ENCODE measurements at regions not wholly inside any gene's neighbourhood (a gene's known extent, or its start where the extent isn't known, plus 50 kb on each side); places are given as distances from the start of the nearest gene placed in this dataset.

DNA sequence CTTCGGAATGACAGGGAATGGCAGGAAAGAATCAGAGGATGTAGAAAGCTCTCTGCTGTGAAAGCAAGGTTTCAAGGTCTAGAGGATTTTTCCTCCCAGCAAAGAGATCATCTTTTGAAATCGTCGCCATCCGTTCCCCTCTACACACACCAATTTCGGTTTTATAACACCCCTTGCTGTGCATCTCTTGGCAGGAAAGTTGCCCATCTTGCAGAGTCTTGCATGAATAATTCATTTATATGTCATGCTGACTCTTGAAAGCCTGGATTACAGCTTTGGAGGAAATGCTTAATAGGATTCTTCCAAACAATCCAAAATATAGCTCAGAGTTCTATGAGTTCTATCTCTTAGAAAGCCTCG, 262.7 kb downstream of the CHL1 start:
- H3K9me3 Mint-ChIP-seq = peaks cover 3% of the 10 kb centered on the region
- H3K4me1 Mint-ChIP-seq (ENCODE audit: low read depth) = no peaks in the 10 kb centered on the region
- CTCF ChIA-PET = interaction anchor here (0.9 kb wide), 1 partner anchor 9 kb away, joined by 7 read pairs; no protein-coding TSS in a partner anchor
- DNase-seq = no peak
- H3K27ac Mint-ChIP-seq = no peak overlapping the region
- intact Hi-C loops (cut with micrococcal nuclease) = no loop called here
- H3K36me3 Mint-ChIP-seq (ENCODE audit: low read depth) = no peaks in the 10 kb centered on the region
- H3K4me3 Mint-ChIP-seq = no peak overlapping the region
- no peaks in the 10 kb centered on the region for H3K27me3 Mint-ChIP-seq (ENCODE audit: low read depth)

DNA sequence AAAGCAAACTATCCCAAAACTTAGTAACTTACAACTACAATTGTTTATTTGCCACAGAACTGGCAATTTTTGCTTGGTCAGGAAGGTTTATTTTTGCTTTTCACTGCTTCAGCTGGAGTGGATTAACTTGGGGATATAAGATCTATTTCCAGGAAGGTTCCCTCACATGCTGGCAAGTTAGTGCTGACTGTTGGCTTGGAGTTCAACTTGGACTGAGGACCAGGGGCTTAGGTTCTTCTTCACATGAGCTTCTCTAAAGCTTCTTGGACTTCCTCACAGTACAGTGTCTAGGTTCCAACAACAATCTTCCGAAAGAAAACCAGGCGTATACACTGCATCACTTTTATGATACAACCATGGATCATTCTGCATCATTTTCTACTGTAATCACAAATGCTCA, 264.4 kb downstream of the CHL1 start:
- no peak overlapping the region for H3K4me3 Mint-ChIP-seq

DNA sequence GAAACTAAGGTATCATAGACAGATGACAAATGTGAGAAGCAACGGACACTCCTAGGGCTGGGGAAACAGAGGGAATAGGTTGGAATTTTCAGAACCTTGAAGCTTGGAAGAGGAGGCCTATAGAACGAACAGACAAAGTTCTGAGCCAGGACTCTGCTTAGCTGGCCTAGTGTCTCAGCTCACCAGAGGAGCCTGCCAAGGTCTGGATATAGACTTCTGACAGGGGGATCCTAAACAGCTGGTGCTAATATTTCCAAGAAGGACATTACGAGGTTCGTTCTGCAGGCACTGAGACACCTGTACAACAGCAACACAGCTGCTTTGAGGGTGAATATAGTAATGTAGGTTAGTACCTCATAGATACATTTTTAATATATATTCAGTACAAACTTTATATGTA, 266.3 kb downstream of the CHL1 start:
- CTCF ChIA-PET = no interaction called here

More for the DNA sequence above, 264.4 kb downstream of the CHL1 start:
- no peak for DNase-seq
- H3K27ac Mint-ChIP-seq = no peak overlapping the region
- no peaks in the 10 kb centered on the region for H3K36me3 Mint-ChIP-seq (ENCODE audit: low read depth)
- intact Hi-C loops (cut with micrococcal nuclease) = no loop called here
- CTCF ChIA-PET = no interaction called here
- no peaks in the 10 kb centered on the region for H3K27me3 Mint-ChIP-seq (ENCODE audit: low read depth)
- H3K4me1 Mint-ChIP-seq (ENCODE audit: low read depth) = no peaks in the 10 kb centered on the region
- peaks cover 3% of the 10 kb centered on the region for H3K9me3 Mint-ChIP-seq

DNA sequence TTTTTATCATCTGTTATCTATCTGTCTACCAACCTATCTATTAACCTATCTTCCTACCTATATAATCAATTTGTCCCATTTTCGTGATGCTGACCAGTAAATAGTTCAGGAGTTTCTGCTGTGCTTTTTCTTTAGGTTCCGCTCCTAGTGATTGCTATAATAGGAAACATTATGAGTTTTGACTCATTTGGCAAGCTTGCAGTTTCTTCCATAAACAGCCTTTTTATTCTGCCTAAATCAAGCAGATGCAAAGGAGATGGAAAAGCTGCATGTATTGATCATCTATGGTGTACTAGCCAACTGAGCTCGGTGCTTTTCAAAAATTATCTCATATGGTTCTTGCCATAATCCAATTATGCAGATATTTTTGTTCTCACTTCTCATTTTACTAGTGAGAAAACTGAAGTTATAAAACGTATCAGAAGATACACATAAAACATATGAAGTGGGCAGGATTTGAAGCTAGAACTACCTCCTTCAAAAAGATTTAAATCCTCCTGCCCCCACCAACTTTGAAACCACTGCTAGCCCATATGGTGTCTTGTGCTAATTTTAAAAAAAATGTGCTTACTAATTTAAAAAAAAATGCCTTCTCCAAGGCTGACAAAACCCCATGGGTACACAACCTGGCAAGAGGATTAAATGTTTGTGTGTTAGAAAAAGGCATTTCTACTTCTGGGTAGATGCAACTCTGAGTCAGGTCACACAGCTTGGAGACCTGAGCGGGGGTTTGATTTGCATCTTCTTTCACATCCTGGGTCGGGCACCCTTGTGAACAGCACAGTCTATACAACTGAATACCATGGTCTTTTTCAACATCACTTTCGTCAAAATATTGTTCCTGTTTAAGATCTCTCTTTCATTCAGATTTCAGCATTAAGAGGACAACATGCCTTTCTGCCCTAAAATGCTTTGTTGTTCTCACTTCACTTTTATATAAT, 267.0 kb downstream of the CHL1 start:
- H3K27ac Mint-ChIP-seq = no peak overlapping the region
- intact Hi-C loops (cut with micrococcal nuclease) = no loop called here
- H3K36me3 Mint-ChIP-seq (ENCODE audit: low read depth) = no peaks in the 10 kb centered on the region
- no peaks in the 10 kb centered on the region for H3K4me1 Mint-ChIP-seq (ENCODE audit: low read depth)
- H3K9me3 Mint-ChIP-seq = peaks cover 5% of the 10 kb centered on the region
- no peak for DNase-seq
- CTCF ChIA-PET = no interaction called here
- H3K27me3 Mint-ChIP-seq (ENCODE audit: low read depth) = no peaks in the 10 kb centered on the region
- no peak overlapping the region for H3K4me3 Mint-ChIP-seq

More for the DNA sequence above, 266.3 kb downstream of the CHL1 start:
- Mint-ChIP-seq H3K4me3 (no peak overlapping the region), H3K9me3 (peaks cover 3% of the 10 kb centered on the region), H3K36me3 (ENCODE audit: low read depth) (no peaks in the 10 kb centered on the region), H3K27ac (no peak overlapping the region), H3K27me3 (ENCODE audit: low read depth) (no peaks in the 10 kb centered on the region), H3K4me1 (ENCODE audit: low read depth) (no peaks in the 10 kb centered on the region)
- DNase-seq = no peak
- intact Hi-C loops (cut with micrococcal nuclease) = no loop called here

DNA sequence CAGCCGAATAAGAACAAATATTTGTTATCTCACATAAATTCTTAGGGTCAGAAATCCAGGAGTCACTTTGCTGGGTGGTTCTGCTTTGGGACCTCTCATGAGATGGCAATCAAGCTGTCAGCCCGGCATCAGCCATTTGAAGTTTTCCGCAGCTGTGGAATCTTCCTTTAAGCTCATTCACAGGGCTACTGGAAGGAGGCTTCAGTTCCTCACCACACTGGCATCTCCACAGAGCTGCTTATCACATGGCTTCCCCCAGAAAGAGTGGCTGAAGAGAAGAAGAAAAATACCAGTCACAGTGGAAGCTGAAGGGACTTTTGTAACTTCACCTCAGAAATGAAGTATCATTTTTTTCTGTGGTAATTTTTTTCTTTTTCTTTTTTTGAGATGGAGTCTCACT, 267.7 kb downstream of the CHL1 start:
- Mint-ChIP-seq H3K9me3 (peaks cover 6% of the 10 kb centered on the region), H3K4me3 (no peak overlapping the region), H3K4me1 (ENCODE audit: low read depth) (no peaks in the 10 kb centered on the region), H3K27me3 (ENCODE audit: low read depth) (no peaks in the 10 kb centered on the region), H3K36me3 (ENCODE audit: low read depth) (no peaks in the 10 kb centered on the region), H3K27ac (no peak overlapping the region)
- no peak for DNase-seq
- intact Hi-C loops (cut with micrococcal nuclease) = no loop called here
- CTCF ChIA-PET = no interaction called here

DNA sequence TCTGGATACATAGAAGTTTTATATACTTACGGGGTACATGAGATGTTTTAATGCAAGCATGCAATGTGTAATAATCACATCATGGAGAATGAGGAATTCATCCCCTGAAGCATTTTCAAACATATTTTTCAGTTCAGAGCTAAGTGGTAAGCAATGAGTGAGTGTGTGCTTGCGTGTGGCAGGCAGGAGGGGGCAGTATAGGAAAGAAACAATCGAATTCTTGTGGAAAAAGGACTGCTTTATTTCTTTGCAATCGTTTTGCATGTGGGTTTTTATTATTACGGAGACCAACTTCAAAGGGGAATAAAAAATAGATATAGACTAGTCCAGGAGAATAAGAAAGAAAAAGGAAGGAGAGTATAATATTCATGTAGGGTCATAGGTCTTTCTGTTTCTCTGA, 271.6 kb downstream of the CHL1 start:
- Mint-ChIP-seq H3K27ac (no peak overlapping the region), H3K4me3 (no peak overlapping the region), H3K9me3 (peaks cover 9% of the 10 kb centered on the region), H3K4me1 (ENCODE audit: low read depth) (no peaks in the 10 kb centered on the region), H3K27me3 (ENCODE audit: low read depth) (no peaks in the 10 kb centered on the region), H3K36me3 (ENCODE audit: low read depth) (no peaks in the 10 kb centered on the region)
- DNase-seq = no peak
- intact Hi-C loops (cut with micrococcal nuclease) = no loop called here
- CTCF ChIA-PET = interaction anchor here (0.7 to 1.0 kb wide), 2 partner anchors 9 to 395 kb away, joined by 3 to 7 read pairs; no protein-coding TSS in a partner anchor

DNA sequence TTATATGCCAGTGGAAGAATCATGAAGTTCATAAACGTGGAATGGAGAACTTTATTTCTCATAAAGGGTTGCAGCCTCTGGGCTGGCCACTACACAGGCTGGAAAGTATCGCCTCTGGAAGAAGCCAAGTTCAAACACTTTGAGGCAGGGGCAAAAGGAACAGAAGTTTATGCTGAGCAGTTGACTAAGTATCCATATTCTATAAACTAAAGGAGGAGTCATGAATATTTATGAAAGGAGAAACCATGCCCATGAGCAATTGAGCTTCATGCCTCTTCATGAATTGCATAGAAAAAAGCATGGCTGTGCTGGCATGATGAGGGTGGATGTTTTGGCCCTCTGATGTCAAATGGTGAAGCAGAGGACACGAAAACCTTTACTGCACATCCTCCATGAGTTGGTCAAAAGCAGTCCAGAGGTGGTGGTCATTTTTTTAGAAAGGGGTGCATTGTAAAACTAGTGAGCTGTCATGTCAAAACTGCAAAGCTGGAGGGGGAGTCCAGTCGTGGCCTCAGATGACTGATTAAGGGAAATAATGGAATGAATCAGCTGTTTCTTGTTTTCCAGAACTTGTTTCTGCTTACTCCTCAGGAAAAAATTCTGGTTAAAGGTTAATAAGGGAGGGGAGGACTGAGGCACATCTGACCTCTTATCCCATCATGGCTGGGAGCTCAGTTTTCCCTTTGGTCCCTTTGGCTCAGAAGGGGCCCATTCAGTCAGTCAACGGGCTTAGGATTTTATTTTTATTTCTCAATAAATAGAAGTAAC, 276.7 kb downstream of the CHL1 start:
- Mint-ChIP-seq H3K9me3 (peaks cover 18% of the 10 kb centered on the region), H3K27me3 (ENCODE audit: low read depth) (no peaks in the 10 kb centered on the region), H3K4me3 (no peak overlapping the region), H3K27ac (no peak overlapping the region), H3K36me3 (ENCODE audit: low read depth) (no peaks in the 10 kb centered on the region), H3K4me1 (ENCODE audit: low read depth) (no peaks in the 10 kb centered on the region)
- CTCF ChIA-PET = no interaction called here
- intact Hi-C loops (cut with micrococcal nuclease) = no loop called here
- DNase-seq = no peak

DNA sequence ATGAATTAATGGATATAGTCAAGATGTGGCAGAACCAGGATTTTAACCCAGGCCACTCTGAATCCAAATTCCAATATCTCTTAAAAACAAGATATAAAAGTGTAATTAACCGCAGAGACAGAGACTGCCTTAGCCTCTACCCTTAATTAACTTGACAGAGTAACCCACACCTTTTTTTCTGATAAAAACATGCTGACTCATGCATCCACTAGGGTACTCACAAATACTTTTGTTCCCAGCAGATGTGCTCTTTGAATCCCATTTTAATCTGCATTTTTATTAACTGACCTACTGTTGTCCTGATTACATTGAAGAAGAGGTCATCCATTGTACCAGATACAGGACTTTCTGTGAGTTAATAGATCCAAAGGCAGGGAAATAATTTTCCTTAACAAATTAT, 278.3 kb downstream of the CHL1 start:
- Mint-ChIP-seq H3K27ac (no peak overlapping the region), H3K36me3 (ENCODE audit: low read depth) (no peaks in the 10 kb centered on the region), H3K9me3 (peaks cover 19% of the 10 kb centered on the region), H3K4me3 (no peak overlapping the region), H3K27me3 (ENCODE audit: low read depth) (no peaks in the 10 kb centered on the region), H3K4me1 (ENCODE audit: low read depth) (no peaks in the 10 kb centered on the region)
- intact Hi-C loops (cut with micrococcal nuclease) = no loop called here
- no peak for DNase-seq
- CTCF ChIA-PET = no interaction called here

DNA sequence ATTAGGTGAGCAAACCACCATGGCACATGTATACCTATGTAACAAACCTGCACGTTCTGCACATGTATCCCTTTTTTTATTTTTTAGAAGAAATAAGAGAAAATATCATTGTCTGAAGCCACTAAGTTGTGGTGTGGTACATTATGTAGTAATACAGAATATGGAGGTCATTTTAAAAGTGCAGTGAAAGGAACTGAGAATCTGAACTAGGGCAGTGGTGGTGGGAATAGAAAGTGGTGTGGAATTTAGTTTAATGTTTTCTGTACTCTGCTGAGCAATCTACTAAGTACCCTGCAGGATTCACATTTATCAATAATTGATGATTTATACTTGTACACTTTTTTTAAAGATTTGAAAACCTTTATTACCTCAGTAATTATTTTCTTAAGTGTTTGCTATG, 283.5 kb downstream of the CHL1 start:
- Mint-ChIP-seq H3K4me3 (no peak overlapping the region), H3K36me3 (ENCODE audit: low read depth) (no peaks in the 10 kb centered on the region), H3K4me1 (ENCODE audit: low read depth) (no peaks in the 10 kb centered on the region), H3K27ac (no peak overlapping the region), H3K9me3 (peaks cover 13% of the 10 kb centered on the region), H3K27me3 (ENCODE audit: low read depth) (no peaks in the 10 kb centered on the region)
- CTCF ChIA-PET = no interaction called here
- DNase-seq = no peak
- intact Hi-C loops (cut with micrococcal nuclease) = no loop called here

DNA sequence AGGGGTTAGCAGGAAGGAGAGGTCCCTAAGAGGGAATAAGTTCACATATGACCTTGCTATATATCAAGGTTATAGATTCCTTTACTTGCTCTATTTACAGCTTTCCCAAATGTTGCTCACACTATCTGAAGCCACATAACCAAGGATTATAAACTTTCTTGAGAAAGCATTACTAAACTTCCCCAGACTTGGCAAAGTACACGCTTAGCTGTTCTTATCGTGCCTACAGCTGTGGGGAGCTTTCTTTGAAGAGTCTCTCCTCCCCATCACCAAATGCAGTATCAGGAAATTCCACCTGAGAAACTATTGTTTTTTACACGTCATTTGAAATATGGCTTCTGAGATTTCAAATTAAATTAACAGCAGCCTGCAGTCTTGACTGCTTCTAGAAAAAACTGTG, 284.5 kb downstream of the CHL1 start:
- intact Hi-C loops (cut with micrococcal nuclease) = no loop called here
- no peaks in the 10 kb centered on the region for H3K27me3 Mint-ChIP-seq (ENCODE audit: low read depth)
- H3K27ac Mint-ChIP-seq = no peak overlapping the region

DNA sequence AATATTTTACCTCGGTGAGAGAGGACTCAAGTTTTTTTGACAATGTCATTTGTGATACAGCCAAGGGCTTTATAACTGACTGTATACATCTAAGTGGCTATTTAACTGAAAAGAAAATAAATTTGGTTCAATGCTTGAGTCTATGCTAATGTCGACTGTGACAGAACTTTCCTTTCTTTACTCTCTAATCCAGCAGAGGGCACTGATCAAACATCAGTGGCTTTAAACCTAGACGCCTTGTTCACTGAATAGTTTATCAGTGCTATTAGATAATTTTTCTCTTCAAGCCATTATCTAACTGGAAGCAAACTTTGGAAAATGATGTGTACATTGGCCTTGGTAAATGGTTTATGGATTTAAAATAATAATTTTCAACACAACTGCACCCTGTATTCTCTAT, 285.1 kb downstream of the CHL1 start:
- no peak overlapping the region for H3K27ac Mint-ChIP-seq
- intact Hi-C loops (cut with micrococcal nuclease) = no loop called here
- no peak for DNase-seq
- peaks cover 6% of the 10 kb centered on the region for H3K9me3 Mint-ChIP-seq
- CTCF ChIA-PET = no interaction called here
- no peaks in the 10 kb centered on the region for H3K36me3 Mint-ChIP-seq (ENCODE audit: low read depth)
- H3K4me3 Mint-ChIP-seq = no peak overlapping the region
- H3K27me3 Mint-ChIP-seq (ENCODE audit: low read depth) = no peaks in the 10 kb centered on the region
- H3K4me1 Mint-ChIP-seq (ENCODE audit: low read depth) = no peaks in the 10 kb centered on the region

More for the DNA sequence above, 284.5 kb downstream of the CHL1 start:
- Mint-ChIP-seq H3K36me3 (ENCODE audit: low read depth) (no peaks in the 10 kb centered on the region), H3K9me3 (peaks cover 10% of the 10 kb centered on the region), H3K4me1 (ENCODE audit: low read depth) (no peaks in the 10 kb centered on the region), H3K4me3 (no peak overlapping the region)
- CTCF ChIA-PET = no interaction called here
- no peak for DNase-seq

DNA sequence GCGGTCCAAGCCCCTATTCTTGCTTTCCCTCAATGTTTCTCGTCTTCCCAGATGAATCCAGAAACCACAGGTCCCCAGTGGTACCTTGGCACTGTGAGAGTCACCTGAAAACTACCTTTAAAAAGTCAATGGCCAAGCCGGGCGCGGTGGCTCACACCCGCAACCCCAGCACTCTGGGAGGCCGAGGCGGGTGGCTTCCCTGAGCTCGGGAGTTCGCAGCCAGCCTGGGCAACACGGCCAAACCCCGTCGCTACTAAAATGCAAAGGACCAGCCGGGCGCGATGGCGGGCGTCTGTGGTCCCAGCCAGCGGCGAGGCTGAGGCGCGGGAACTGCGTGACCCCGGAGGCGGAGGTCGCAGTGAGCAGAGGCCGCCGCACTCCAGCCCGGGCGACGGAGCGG, 285.9 kb downstream of the CHL1 start:
- Mint-ChIP-seq H3K4me3 (no peak overlapping the region), H3K36me3 (ENCODE audit: low read depth) (no peaks in the 10 kb centered on the region), H3K27me3 (ENCODE audit: low read depth) (no peaks in the 10 kb centered on the region), H3K4me1 (ENCODE audit: low read depth) (no peaks in the 10 kb centered on the region), H3K9me3 (peaks cover 5% of the 10 kb centered on the region), H3K27ac (no peak overlapping the region)
- no peak for DNase-seq
- intact Hi-C loops (cut with micrococcal nuclease) = no loop called here
- CTCF ChIA-PET = no interaction called here

DNA sequence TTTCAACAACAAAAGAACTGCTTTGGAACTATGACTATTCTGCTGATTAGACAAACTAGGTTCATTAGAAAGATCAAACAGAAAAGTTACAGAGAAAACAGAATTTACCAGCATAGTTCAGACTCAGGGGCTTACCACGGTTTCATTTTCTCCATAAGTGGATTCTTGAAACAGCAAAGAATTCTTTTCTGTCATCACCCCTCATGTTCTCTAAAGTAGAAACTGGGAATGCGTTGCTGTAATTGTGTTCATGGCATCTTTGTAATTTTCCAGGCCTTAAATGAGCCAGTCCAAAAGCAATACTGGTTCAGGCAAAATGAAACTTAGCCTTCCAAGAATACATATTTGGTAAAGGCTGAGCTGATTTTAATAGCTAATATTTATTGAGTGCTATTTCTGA, 287.8 kb downstream of the CHL1 start:
- CTCF ChIA-PET = no interaction called here

More for the DNA sequence above, 287.8 kb downstream of the CHL1 start:
- Mint-ChIP-seq H3K36me3 (ENCODE audit: low read depth) (no peaks in the 10 kb centered on the region), H3K9me3 (no peaks in the 10 kb centered on the region), H3K4me1 (ENCODE audit: low read depth) (no peaks in the 10 kb centered on the region), H3K4me3 (no peak overlapping the region), H3K27me3 (ENCODE audit: low read depth) (no peaks in the 10 kb centered on the region), H3K27ac (no peak overlapping the region)
- DNase-seq = no peak
- intact Hi-C loops (cut with micrococcal nuclease) = no loop called here
